Ovary (tissue), 7 donors: ENCODE measurements at regions not wholly inside any gene's neighbourhood (a gene's known extent, or its start where the extent isn't known, plus 50 kb on each side); places are given as distances from the start of the nearest gene placed in this dataset.

Experiments used
- DNase-seq, 5 donors: peaks; one replicate each; pipeline ENCODE4 v3.0.0-alpha.2; 2019 to 2020
- H3K27ac ChIP-seq, 2 donors: fragments of 200-600 bp; one replicate each; pipeline versions ENCODE4 v1.5.1 to v1.8.0; 2019 to 2022
- H3K27me3 ChIP-seq: fragments of 200-600 bp; one replicate; pipeline ENCODE4 v1.8.0; 2022
- H3K36me3 ChIP-seq: fragments of 200-600 bp; sonication (generic); one replicate; pipeline ENCODE4 v1.5.1; 2019
- H3K4me1 ChIP-seq: one replicate; pipeline ENCODE4 v1.8.1; 2013; ENCODE audit warnings: mild to moderate bottlenecking, moderate library complexity; ENCODE audit not compliant: insufficient read depth
- H3K4me3 ChIP-seq: fragments of 200-600 bp; sonication (generic); one replicate; pipeline ENCODE4 v1.5.1; 2017
- H3K9me3 ChIP-seq, 2 donors: fragments of 200-600 bp in 1 of 2; sonication (generic) in 1 of 2; one replicate each; pipeline versions ENCODE4 v1.5.1 to v1.8.1; 2013 to 2019; ENCODE audit warnings: mild to moderate bottlenecking in 1 of 2, moderate library complexity in 1 of 2
- CTCF ChIP-seq, 3 donors: fragments of 450-650 bp in 2 of 3; fragments of 200-600 bp in 1 of 3; IDR thresholded peaks; one replicate each; pipeline versions ENCODE4 v1.5.1 to v1.8.0; 2016 to 2022; ENCODE audit warnings: antibody characterized with exemption in 3 of 3, mild to moderate bottlenecking in 1 of 3
- EP300 ChIP-seq: sonication (generic); formaldehyde crosslinking; IDR thresholded peaks from one replicate; pipeline ENCODE4 v1.6.1; 2017; ENCODE audit warnings: antibody characterized with exemption
- POLR2A ChIP-seq: fragments of 450-650 bp; IDR thresholded peaks from one replicate; pipeline ENCODE4 v1.6.1; 2017; ENCODE audit warnings: antibody characterized with exemption, mild to moderate bottlenecking, moderate library complexity
- WGBS, 3 donors: extraction: QIAGEN DNeasy Blood & Tissue Kit in 1 of 3; methylation state at CpG; one replicate each; pipeline versions ENCODE4 v1.1.5 to v1.1.7; 2013 to 2017; 5-methylcytosine and 5-hydroxymethylcytosine counted together
- intact Hi-C, 4 donors: fragments of 100-400 bp; cut with DNase I; formaldehyde crosslinking; loops; one replicate each; pipeline versions ENCODE4 v1.11.0 to v1.15.1; 2022 to 2023
- donor health status: DM: no; HTN: no; CAD: no; lungs with moderate emphysema.
- donor health status: DM: no; HTN: no; CAD: no.
- donor health status: Bipolar disorder and iron deficiency.
- donor health status: DM: no; HTN: no; CAD: no.
- donor health status: DM: yes; HTN: yes; CAD: no.

GRCh38 chr12:86551146-86551571 is 295.0 kb upstream of the MGAT4C start:
- Histone ChIP-seq H3K4me1 (no peaks in the 10 kb centered on the region), H3K9me3 (no peaks in the 10 kb centered on the region), H3K36me3 (no peaks in the 10 kb centered on the region), H3K4me3 (no peak overlapping the region), H3K27ac (no peak overlapping the region), H3K27me3 (no peaks in the 10 kb centered on the region)
- intact Hi-C loops, result no loop called here
- TF ChIP-seq POLR2A (no peak), CTCF (IDR thresholded peaks at IDR 0.05) (no peak), EP300 (no peak)
- 79 to 100% (median 89%) methylated on average over 1 of the region's 1 CpG for WGBS, 3 donors
- no peak for DNase-seq

- intact Hi-C loops, result no loop called here
- Histone ChIP-seq H3K9me3 (no peaks in the 10 kb centered on the region), H3K4me1 (no peaks in the 10 kb centered on the region), H3K4me3 (no peak overlapping the region), H3K27ac (no peak overlapping the region), H3K27me3 (no peaks in the 10 kb centered on the region), H3K36me3 (no peaks in the 10 kb centered on the region)
- no peak for DNase-seq
- 89 to 97% (median 92%) methylated on average over 7 of the region's 7 CpGs for WGBS, 3 donors
- TF ChIP-seq CTCF (IDR thresholded peaks at IDR 0.05) (no peak), EP300 (no peak), POLR2A (no peak)
Measured at GRCh38 chr12:86550218-86551145, 294.3 kb upstream of the MGAT4C start.

GRCh38 chr12:86543716-86544115 is 287.5 kb upstream of the MGAT4C start:
- no peaks in the 10 kb centered on the region for H3K27me3 ChIP-seq
- intact Hi-C loops, result no loop called here
- H3K4me1 ChIP-seq, result no peaks in the 10 kb centered on the region
- WGBS, 3 donors, result 43 to 47% (median 44%) methylated on average over 3 of the region's 3 CpGs
- DNase-seq, result no peak
- H3K4me3 ChIP-seq, result no peak overlapping the region
- TF ChIP-seq EP300 (no peak), CTCF (IDR thresholded peaks at IDR 0.05) (no peak), POLR2A (no peak)
- no peaks in the 10 kb centered on the region for H3K9me3 ChIP-seq
- H3K36me3 ChIP-seq, result no peaks in the 10 kb centered on the region
- H3K27ac ChIP-seq, result no peak overlapping the region

GRCh38 chr12:86530996-86531655 is 274.9 kb upstream of the MGAT4C start:
- no peak overlapping the region for H3K4me3 ChIP-seq
- TF ChIP-seq CTCF (IDR thresholded peaks at IDR 0.05), result no peak
- no peak for TF ChIP-seq EP300
- TF ChIP-seq POLR2A, result no peak
- WGBS, 3 donors, result 67 to 90% (median 86%) methylated on average over 1 of the region's 1 CpG

More at GRCh38 chr12:86530996-86531655, 274.9 kb upstream of the MGAT4C start:
- Histone ChIP-seq H3K27ac (no peak overlapping the region), H3K4me1 (no peaks in the 10 kb centered on the region), H3K27me3 (no peaks in the 10 kb centered on the region), H3K9me3 (no peaks in the 10 kb centered on the region), H3K36me3 (no peaks in the 10 kb centered on the region)
- intact Hi-C loops, result no loop called here
- no peak for DNase-seq
